Activated naive CD8-positive, alpha-beta T cell treated with anti-CD3 and anti-CD28 coated beads for 36 hours (primary cell): ENCODE measurements at regions not wholly inside any gene's neighbourhood (a gene's known extent, or its start where the extent isn't known, plus 50 kb on each side); places are given as distances from the start of the nearest gene placed in this dataset.

Source experiments
- DNase-seq: peaks from one replicate; pipeline ENCODE4 v3.0.0; 2021
- H3K27ac Mint-ChIP-seq: one replicate; pipeline ENCODE4 v1.8.0; 2022; ENCODE audit warnings: mild to moderate bottlenecking, moderate library complexity, mixed read lengths
- H3K27me3 Mint-ChIP-seq: one replicate; pipeline ENCODE4 v1.8.0; 2022; ENCODE audit warnings: mild to moderate bottlenecking, mixed read lengths
- H3K36me3 Mint-ChIP-seq: one replicate; pipeline ENCODE4 v1.8.0; 2021; ENCODE audit warnings: mild to moderate bottlenecking, mixed read lengths
- H3K4me1 Mint-ChIP-seq: one replicate; pipeline ENCODE4 v1.8.0; 2021; ENCODE audit warnings: mixed read lengths
- H3K4me3 Mint-ChIP-seq: one replicate; pipeline ENCODE4 v1.8.0; 2022; ENCODE audit warnings: mild to moderate bottlenecking, moderate library complexity, mixed read lengths
- H3K9me3 Mint-ChIP-seq: one replicate; pipeline ENCODE4 v1.8.0; 2022; ENCODE audit warnings: mixed read lengths

DNA sequence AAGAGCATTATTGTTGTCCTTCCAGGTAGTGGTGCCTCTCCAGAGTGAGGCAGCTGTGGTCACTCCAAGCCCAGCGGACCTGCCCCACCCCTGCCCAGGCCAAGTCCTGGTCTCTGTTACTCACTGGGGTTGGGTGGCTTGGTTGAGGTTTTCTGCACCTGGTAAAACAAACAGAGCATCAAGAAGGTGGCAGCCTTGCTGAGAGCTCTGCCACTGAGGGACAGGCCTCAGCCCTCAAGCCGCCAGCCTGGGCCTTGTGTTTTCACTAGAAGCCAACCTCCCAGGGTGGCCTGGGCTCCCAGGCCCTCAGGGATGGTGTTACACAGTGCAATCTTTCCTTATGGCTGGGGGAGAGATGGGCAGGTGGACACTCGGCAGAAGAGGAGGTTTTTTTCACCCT lies 182.7 kb downstream of the BCOR start:
- no peaks in the 10 kb centered on the region for H3K4me1 Mint-ChIP-seq
- H3K27me3 Mint-ChIP-seq, result no peaks in the 10 kb centered on the region
- no peak overlapping the region for H3K27ac Mint-ChIP-seq
- no peak for DNase-seq
- H3K9me3 Mint-ChIP-seq, result no peaks in the 10 kb centered on the region
- H3K36me3 Mint-ChIP-seq, result no peaks in the 10 kb centered on the region
- H3K4me3 Mint-ChIP-seq, result no peak overlapping the region

DNA sequence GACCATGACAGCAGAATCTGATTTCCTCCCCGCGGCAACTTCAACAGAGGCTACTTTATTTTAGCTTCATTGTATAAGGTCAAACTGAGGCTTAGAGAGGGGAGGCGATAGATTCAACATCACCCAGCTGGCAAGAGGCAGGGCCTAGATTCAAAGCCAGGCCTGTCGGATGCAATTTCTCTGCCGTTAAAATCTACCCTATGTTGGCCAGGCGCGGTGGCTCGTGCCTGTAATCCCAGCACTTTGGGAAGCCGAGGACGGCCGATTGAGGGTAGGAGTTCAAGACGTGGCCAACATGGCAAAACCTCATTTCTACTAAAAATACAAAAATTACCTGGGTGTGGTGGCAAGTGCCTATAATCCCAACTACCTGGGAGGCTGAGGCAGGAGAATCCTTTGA lies 182.2 kb downstream of the BCOR start:
- Mint-ChIP-seq H3K36me3 (no peaks in the 10 kb centered on the region), H3K27ac (no peak overlapping the region), H3K9me3 (no peaks in the 10 kb centered on the region), H3K4me3 (no peak overlapping the region), H3K4me1 (no peaks in the 10 kb centered on the region), H3K27me3 (no peaks in the 10 kb centered on the region)
- DNase-seq, result no peak

DNA sequence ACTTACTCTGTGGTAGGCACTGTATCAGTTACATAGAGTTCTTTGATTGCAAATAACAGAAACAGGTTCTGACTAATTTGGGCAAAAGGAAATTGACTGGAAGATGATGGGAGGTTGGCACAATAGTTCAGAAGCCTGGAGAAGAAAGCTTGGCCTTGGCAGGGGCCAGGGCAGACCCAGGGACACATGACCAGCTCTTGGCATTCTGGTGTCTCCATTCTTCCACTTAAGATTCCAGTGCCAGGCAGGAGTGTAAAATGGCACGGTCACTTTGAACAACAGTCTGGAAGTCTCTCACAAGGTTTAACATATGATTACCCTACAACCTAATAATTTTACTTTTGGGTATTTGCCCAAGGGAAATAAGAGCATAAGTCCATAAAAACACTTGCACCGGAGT lies 175.9 kb downstream of the BCOR start:
- peaks cover 6% of the 10 kb centered on the region for H3K4me1 Mint-ChIP-seq
- no peaks in the 10 kb centered on the region for H3K9me3 Mint-ChIP-seq
- no peak overlapping the region for H3K27ac Mint-ChIP-seq
- no peaks in the 10 kb centered on the region for H3K27me3 Mint-ChIP-seq
- no peak for DNase-seq
- no peak overlapping the region for H3K4me3 Mint-ChIP-seq
- H3K36me3 Mint-ChIP-seq, result no peaks in the 10 kb centered on the region

DNA sequence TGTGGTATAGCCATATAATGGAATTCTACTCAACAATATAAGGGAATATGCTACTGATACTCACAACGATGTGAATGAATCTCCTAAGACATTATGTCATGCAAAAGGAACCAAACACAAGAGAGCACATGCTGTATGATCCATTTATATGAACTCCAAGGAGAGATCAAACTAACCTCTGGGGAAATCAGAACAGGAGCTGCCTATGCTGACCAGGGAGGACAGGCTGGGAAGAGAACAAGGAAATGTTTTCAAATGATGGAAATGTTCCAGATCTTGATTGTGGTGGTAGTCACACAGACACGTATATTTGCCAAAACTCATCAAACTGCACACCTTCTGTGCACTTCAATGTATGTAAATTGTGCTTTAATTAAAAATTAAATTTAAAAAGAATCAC lies 175.3 kb downstream of the BCOR start:
- peaks cover 6% of the 10 kb centered on the region for H3K4me1 Mint-ChIP-seq
- no peak for DNase-seq
- no peaks in the 10 kb centered on the region for H3K9me3 Mint-ChIP-seq
- no peaks in the 10 kb centered on the region for H3K27me3 Mint-ChIP-seq
- H3K4me3 Mint-ChIP-seq, result no peak overlapping the region
- no peak overlapping the region for H3K27ac Mint-ChIP-seq
- H3K36me3 Mint-ChIP-seq, result no peaks in the 10 kb centered on the region

DNA sequence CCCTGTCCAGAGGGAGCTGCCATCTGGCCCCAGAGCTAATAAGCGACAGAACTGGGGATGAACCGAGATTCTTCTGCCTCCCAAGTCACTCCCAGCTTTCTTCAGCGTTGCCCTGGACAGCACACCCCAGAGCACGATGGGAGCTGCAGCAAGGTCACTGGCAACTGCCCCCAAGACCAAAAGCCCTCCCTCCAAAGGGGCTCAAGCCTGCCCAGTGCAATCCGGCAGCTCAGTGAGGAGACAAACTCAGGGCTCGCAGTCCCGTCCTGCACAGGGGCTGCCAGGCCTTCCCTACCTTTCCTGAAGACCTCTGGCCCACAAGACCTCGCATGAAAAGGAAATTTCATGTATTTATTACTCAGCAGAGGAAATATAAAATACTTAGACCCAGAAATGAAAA lies 174.8 kb downstream of the BCOR start:
- Mint-ChIP-seq H3K27me3 (no peaks in the 10 kb centered on the region), H3K4me3 (no peak overlapping the region), H3K27ac (no peak overlapping the region), H3K4me1 (peaks cover 6% of the 10 kb centered on the region), H3K36me3 (no peaks in the 10 kb centered on the region), H3K9me3 (no peaks in the 10 kb centered on the region)
- no peak for DNase-seq

DNA sequence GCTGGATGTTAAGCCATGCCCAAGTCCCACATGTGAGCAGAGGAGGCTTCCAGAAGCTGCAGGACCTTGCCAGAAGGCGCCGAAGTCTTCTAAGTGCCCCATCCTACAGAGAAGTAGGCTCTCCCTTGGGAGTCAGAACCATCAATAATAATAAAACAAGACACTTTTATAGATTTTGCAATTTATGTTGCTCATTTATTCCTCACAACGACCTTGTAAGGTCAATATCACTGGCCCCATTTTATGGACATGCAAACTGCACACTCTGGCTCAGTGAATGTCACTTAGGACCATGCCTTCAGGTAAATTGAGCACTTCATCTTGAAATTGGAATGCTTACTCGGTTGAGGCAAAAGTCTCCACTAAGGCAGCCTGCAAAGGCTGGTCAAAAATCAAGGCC lies 170.4 kb downstream of the BCOR start:
- Mint-ChIP-seq H3K4me1 (peaks cover 6% of the 10 kb centered on the region), H3K27ac (no peak overlapping the region)

DNA sequence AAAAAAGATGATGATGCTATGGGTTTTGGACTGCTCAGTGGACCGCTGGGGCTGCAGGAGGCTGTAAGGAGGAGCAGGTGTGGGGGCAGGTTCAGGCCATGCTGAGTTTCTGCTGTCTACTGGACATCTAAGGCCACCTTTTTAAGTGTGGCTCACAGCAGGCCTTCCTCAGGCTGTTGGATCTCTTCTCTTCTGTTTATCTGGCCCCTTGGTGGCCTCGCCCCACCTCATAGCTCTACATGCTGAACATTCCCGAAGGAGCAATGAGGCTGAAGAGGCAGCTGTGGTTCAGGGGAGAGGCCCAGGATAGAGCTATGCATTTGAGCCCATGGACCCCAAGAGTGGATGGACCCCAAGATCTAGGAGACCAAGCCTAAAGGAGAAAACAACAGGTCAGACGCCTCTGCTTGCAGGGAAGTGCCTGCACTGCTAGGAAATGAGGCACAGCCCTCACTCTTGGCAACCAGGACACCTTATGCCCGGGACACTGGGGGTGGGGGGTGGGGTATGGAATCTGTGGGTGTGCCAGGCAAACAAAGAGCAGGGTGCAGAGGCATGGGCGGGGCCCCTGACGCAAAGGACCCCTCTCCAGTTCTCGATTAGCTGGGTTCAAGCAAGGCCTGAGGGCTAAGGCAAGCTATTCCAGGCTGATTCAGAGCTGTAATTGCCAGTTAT lies 168.9 kb downstream of the BCOR start:
- Mint-ChIP-seq H3K36me3 (no peaks in the 10 kb centered on the region), H3K4me1 (peaks cover 6% of the 10 kb centered on the region), H3K9me3 (no peaks in the 10 kb centered on the region), H3K27me3 (no peaks in the 10 kb centered on the region), H3K27ac (no peak overlapping the region), H3K4me3 (no peak overlapping the region)
- no peak for DNase-seq

More for the DNA sequence above, 170.4 kb downstream of the BCOR start:
- no peak overlapping the region for H3K4me3 Mint-ChIP-seq
- no peaks in the 10 kb centered on the region for H3K9me3 Mint-ChIP-seq
- H3K27me3 Mint-ChIP-seq, result no peaks in the 10 kb centered on the region
- no peaks in the 10 kb centered on the region for H3K36me3 Mint-ChIP-seq
- DNase-seq, result no peak

DNA sequence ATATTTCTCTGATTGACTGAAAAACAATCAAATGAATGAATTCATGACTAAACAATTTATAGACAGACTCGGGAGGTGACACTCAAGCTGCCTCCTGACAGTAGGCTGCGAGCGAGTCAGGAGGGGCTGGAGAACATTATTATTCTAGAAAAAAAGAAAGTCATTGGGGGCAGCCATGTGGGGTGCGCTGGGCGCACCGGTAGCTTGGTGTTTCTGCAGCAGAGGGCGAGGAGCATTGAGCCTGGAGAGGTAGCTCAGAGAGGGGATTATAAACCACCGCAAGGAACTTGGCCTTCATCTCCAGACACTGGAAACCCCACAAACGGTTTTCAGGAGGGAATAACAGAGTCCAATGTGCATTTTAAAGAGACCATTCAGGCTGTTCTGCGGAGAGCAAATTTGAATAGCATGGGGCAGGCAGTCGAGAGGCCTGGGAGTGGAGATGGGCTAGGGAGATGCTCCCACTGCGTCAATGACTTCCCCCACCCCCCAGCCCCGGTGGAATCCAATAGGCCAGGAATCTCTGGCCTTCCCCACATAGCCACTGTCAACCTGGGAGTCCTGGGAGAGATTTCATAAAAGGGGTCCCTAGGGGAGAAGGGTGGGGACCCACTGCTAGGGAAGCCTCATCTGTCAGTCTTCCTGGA lies 168.3 kb downstream of the BCOR start:
- no peaks in the 10 kb centered on the region for H3K9me3 Mint-ChIP-seq
- no peak for DNase-seq
- no peaks in the 10 kb centered on the region for H3K36me3 Mint-ChIP-seq
- no peak overlapping the region for H3K4me3 Mint-ChIP-seq
- H3K4me1 Mint-ChIP-seq, result peaks cover 5% of the 10 kb centered on the region
- no peaks in the 10 kb centered on the region for H3K27me3 Mint-ChIP-seq
- H3K27ac Mint-ChIP-seq, result no peak overlapping the region

DNA sequence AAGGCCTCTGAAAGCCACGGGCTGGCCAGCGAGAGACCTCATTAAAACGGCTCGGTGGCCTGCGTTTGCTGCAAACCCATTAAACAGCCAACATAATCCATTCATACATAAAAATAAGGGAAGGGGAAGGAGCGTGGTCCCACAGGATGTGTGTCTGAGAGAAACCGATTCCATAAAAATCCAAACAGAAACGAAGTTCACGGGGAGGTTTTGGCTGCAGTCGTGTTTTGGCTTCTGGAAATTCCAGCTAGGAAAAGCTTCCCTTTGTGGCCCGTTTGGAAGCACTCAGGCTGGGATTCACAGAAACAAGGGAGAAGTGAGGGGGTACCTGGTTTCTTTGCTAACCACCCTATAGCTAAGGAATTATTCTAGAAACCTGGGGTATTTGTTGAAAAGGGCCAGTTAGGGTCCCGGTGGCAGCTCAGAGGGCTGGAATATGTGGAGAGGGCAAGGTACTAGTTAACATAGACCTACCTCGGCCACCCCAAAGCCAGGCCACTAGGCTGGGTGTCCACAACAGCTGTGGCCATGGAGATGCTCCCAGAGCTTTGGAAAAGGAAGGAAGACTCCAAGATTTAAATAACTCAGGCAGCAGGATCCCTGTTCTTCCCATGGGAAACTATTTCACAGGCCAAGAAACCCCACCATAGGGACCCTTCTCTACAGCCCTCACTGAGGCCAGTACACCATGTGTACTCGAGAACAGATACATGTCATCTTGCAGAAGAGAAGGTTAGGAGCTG lies 166.8 kb downstream of the BCOR start:
- H3K4me3 Mint-ChIP-seq, result no peak overlapping the region

DNA sequence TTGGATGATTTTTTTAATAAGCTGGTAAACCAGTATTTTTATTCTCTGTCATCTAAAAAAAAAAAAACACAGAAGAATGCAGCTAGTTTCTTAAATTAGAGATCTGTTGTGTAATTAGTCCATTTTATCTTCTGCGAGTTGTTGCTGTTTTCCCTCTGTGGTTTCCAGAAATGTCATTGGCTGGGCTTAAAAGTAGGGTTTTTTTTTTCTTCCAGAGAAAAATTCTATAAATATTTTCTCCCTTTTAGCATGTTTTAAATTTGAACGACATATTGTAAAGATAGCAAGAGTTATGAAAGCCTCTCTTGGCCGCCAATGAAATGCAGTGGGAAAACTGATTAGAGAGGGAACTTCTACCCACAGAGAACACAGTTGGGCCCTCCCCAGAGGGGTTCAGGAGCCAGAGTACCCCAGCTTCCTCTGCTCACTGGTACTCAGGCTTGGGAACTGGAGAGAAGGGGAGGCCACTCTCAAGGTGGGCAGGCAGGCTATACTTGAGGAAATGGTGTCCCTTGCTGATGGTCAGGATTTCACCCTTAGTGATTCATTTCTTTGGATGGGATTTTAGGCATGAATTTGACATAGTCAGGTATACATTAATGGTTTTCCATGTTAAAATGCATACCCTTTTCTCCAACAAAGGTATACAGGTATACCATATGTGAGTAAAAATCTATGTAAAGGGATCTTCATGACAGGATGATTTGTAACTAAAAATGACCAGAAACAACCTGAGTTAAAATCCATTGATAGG lies 166.1 kb downstream of the BCOR start:
- DNase-seq, result no peak
- Mint-ChIP-seq H3K27me3 (no peaks in the 10 kb centered on the region), H3K27ac (no peak overlapping the region), H3K9me3 (no peaks in the 10 kb centered on the region), H3K36me3 (no peaks in the 10 kb centered on the region), H3K4me1 (peaks cover 2% of the 10 kb centered on the region), H3K4me3 (no peak overlapping the region)

More for the DNA sequence above, 166.8 kb downstream of the BCOR start:
- H3K27me3 Mint-ChIP-seq, result no peaks in the 10 kb centered on the region
- no peaks in the 10 kb centered on the region for H3K4me1 Mint-ChIP-seq
- no peaks in the 10 kb centered on the region for H3K36me3 Mint-ChIP-seq
- no peak overlapping the region for H3K27ac Mint-ChIP-seq
- H3K9me3 Mint-ChIP-seq, result no peaks in the 10 kb centered on the region
- DNase-seq, result no peak

DNA sequence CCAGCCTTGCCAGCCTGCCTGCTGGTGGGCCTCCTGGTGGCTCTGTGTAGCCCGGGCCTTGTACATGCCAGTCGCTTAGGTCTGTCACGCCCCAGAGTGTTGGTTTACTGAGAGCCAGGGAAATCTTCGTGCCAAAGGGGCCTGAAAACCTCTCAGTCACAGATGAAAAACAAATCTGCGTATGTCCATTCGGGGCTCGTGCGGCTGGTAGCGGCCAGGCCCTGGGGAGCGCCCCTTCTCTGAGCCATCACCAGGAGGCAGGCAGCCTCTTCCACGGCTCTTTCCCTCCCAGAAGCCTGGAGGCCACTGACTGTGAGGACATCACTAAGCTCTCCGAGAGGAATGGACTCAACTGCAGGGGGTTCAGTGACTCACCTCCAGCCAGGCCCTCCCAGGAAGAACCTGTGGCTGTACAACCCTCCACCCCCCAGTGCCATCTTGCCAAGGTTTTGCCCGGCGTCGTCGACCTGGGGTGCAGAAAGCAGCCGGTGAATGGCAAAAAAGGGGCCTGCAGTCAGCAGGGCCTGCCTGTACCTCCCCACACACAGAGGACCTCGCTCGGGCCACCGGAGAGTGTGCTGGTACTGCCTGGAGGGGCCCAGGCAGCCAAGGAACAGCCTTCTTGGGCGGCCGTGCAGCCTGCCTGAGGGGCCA lies 162.2 kb downstream of the BCOR start:
- Mint-ChIP-seq H3K4me3 (no peak overlapping the region), H3K27ac (no peak overlapping the region), H3K4me1 (peaks cover 7% of the 10 kb centered on the region), H3K27me3 (no peaks in the 10 kb centered on the region), H3K9me3 (no peaks in the 10 kb centered on the region), H3K36me3 (no peaks in the 10 kb centered on the region)
- DNase-seq, result no peak

DNA sequence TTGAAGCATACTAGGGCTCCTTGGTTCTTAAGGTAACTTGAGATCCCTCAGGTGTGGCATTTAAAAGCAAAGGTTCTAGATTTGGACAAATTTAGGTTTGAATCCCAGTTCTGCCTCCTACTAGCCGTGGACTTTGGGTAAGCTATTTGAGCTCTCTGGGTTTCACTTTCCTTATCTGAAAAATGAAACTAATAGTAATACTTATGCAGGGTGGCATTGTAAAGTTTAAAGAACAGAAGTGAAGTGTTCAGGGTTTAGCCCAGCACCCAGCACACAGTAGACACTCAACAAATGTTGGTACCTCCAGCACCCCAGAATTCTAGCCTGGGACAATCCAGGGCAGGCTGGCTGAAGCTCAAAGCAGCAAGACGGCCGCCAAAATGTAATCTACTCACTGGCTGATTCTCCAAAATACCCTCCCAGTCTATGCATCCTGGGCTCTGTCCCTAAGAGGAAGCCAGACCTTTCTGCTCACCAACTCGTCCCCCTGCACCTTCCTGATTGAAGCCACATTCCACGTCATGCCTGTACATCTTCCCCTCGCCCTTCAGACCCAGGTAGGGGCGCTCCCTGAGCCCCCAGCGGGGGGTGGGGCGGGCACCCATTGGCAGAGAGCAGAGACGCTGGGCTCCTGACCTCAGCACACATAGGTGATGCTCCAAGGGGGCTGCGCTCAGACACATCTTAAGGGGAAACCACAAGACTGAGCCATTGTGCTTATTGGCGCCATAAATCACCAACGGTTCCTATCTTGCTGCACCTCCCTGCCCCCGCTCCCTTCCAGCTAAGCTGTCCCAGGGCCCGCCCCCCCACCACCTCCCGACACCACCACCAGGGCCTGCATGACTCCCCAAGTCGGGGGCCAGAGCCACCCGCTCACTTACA lies 160.6 kb downstream of the BCOR start:
- H3K4me3 Mint-ChIP-seq, result peak overlapping the region; percentile 45
- peak; percentile 15 for DNase-seq
- H3K27ac Mint-ChIP-seq, result peak overlapping the region; percentile 88
- H3K27me3 Mint-ChIP-seq, result no peaks in the 10 kb centered on the region
- peaks cover 7% of the 10 kb centered on the region for H3K4me1 Mint-ChIP-seq
- H3K9me3 Mint-ChIP-seq, result no peaks in the 10 kb centered on the region
- no peaks in the 10 kb centered on the region for H3K36me3 Mint-ChIP-seq

DNA sequence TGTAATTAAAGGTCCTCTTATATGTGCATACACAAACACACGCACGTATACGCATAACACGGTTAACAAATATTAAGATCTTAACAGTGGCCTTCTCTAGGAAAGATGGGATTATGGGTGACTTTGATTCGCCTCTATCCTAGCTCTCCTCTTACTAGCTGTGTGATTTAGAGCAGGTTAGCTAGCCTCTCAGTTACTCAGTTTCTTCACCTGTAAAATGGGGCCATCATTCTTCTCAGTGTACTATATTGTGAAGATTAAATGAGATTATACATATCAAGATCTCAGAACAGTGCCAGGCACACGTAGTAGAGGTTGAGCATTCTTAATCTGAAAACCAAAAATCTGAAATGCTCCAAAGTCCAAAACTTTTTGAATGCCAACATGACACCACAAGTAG lies 159.3 kb downstream of the BCOR start:
- Mint-ChIP-seq H3K9me3 (no peaks in the 10 kb centered on the region), H3K36me3 (no peaks in the 10 kb centered on the region), H3K27me3 (no peaks in the 10 kb centered on the region), H3K4me1 (peaks cover 7% of the 10 kb centered on the region), H3K27ac (no peak overlapping the region), H3K4me3 (no peak overlapping the region)
- DNase-seq, result no peak

DNA sequence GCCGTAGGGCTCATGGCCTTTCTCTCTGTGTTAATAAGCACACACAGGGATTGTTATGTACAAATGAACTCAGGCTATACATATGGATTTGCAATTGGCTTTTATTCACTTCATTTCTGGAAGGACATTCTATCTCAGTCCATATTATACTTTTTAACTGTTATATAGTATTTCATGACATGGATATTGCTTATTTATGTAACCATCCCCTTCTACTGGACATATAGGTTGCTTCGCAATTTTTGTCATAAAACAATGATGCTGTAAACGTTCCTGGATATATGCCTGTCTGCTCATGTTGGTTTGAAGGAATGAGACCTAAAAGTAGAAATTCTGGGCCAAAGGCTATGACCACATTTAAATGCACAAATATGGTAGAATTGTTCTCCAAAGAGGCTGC lies 158.1 kb downstream of the BCOR start:
- Mint-ChIP-seq H3K27me3 (no peaks in the 10 kb centered on the region), H3K36me3 (peaks cover 2% of the 10 kb centered on the region), H3K4me1 (peaks cover 7% of the 10 kb centered on the region), H3K4me3 (no peak overlapping the region), H3K9me3 (no peaks in the 10 kb centered on the region), H3K27ac (no peak overlapping the region)
- no peak for DNase-seq
